Adrenal gland (tissue), 5 donors: ENCODE measurements at regions not wholly inside any gene's neighbourhood (a gene's known extent, or its start where the extent isn't known, plus 50 kb on each side); places are given as distances from the start of the nearest gene placed in this dataset.

Experiments used
- CTCF ChIP-seq, 6 experiments: fragments of 450-650 bp in 4 of 6; fragments of 200-600 bp in 2 of 6; sonication (generic) in 1 of 6; IDR thresholded peaks; 1 replicate in 5 of 6; 2 replicates in 1 of 6; pipeline versions ENCODE4 v1.5.1 to v1.8.0; 2016 to 2021; ENCODE audit warnings: antibody characterized with exemption in 6 of 6, mild to moderate bottlenecking in 2 of 6, moderate library complexity in 1 of 6
- POLR2A ChIP-seq, 2 donors: fragments of 450-650 bp; IDR thresholded peaks; one replicate each; pipeline ENCODE4 v1.6.1; 2017; ENCODE audit warnings: antibody characterized with exemption in 2 of 2, mild to moderate bottlenecking in 2 of 2, moderate library complexity in 1 of 2
- donor health status: DM: no; HTN: no; CAD: no.

DNA sequence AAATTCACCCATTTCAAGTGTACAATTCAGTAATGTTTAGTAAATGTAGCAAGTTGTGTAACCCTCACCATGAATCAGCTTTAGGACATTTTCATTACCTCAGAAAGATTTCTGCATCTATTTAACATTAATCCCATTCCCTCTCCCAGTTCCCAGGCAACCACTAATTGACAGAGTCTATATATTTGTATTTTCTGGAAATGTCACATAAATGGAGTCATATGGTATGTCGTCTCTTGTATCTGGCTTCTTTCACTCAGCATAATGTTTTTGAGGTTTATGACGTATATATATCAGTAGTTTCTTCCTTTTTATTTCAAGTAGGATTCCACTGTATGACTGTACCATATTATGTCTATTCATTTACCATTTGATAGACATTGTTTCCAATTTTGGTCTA lies 199.8 kb downstream of the CYB561 start:
- TF ChIP-seq POLR2A (IDR thresholded peaks at IDR 0.05) (no peak), CTCF (IDR thresholded peaks at IDR 0.05) (no peak)
